HCT116 (cell line): ENCODE measurements at regions not wholly inside any gene's neighbourhood (a gene's known extent, or its start where the extent isn't known, plus 50 kb on each side); places are given as distances from the start of the nearest gene placed in this dataset.

Experiments
- ATAC-seq: fragments of 200-7000 bp; cut with Tn5 transposase; 2 replicates; pipeline ENCODE4 v1.9.1; 2020; ENCODE audit warnings: mild to moderate bottlenecking, moderate library complexity
- BruUV-seq: library from RNA; stranded (reverse); fragments of 400-500 nt; replicated peaks from 2 replicates; lab custom pipeline; 2021; lab: Mats Ljungman, UMichigan
- CTCF ChIA-PET: fragments of 300-600 bp; sonication (Branson Sonifier 250); formaldehyde crosslinking; loops from one replicate; lab custom pipeline; 2021; ENCODE audit warnings: antibody characterized with exemption; lab: Charles Lee
- POLR2A ChIA-PET: fragments of 300-600, 350-600 bp; sonication (Branson Sonifier 250); formaldehyde crosslinking; loops from one replicate; lab custom pipeline; 2021; ENCODE audit warnings: antibody characterized with exemption; lab: Charles Lee
- RAD21 ChIA-PET, 2 experiments: fragments of 300-600 bp; sonication (Branson Sonifier 250); formaldehyde crosslinking; loops; one replicate each; lab custom pipeline; 2023; ENCODE audit warnings: low total read pairs in 2 of 2; ENCODE audit not compliant: uncharacterized antibody in 2 of 2, unreplicated experiment in 2 of 2, low non-redundant PET in 1 of 2; lab: Charles Lee
- DNase-seq: peaks from one replicate; pipeline ENCODE4 v3.0.0-alpha.2; 2010; ENCODE audit warnings: low read depth, low spot score
- H2AFZ ChIP-seq: fragments of 200-600 bp; shearing (Covaris generic), sonication (generic); 2 replicates; pipeline ENCODE4 v1.6.1; 2017; ENCODE audit warnings: low read depth, mixed run types, mixed read lengths, antibody characterized with exemption, low read length; ENCODE audit not compliant: poor library complexity, severe bottlenecking
- H3K27ac ChIP-seq: 2 replicates; pipeline ENCODE4 v1.5.1; 2012; ENCODE audit warnings: low read depth, low read length
- H3K27me3 ChIP-seq: fragments of 200-600 bp; sonication (generic); 2 replicates; pipeline ENCODE4 v1.6.1; 2016; ENCODE audit warnings: mixed run types, low read length, mixed read lengths; ENCODE audit not compliant: insufficient read depth
- H3K36me3 ChIP-seq, 2 experiments: fragments of 200-500 bp in 1 of 2; fragments of 200-600 bp in 1 of 2; sonication (Bioruptor generic) in 1 of 2; sonication (generic) in 1 of 2; 2 replicates each; pipeline versions ENCODE4 v1.5.1 to v1.6.1; 2014 to 2016; ENCODE audit warnings: low read length in 2 of 2, inconsistent platforms in 1 of 2, mixed read lengths in 1 of 2, mixed run types in 1 of 2; ENCODE audit not compliant: insufficient read depth in 2 of 2, control insufficient read depth in 1 of 2
- H3K4me1 ChIP-seq, 2 experiments: fragments of 200-600 bp in 1 of 2; sonication (generic) in 1 of 2; 2 replicates each; pipeline versions ENCODE4 v1.5.1 to v1.6.1; 2012 to 2017; ENCODE audit warnings: low read length in 2 of 2, inconsistent platforms in 1 of 2, mild to moderate bottlenecking in 1 of 2, mixed read lengths in 1 of 2, mixed run types in 1 of 2, moderate library complexity in 1 of 2; ENCODE audit not compliant: insufficient read depth in 2 of 2, control insufficient read depth in 1 of 2
- H3K4me2 ChIP-seq: fragments of 200-600 bp; sonication (generic); 2 replicates; pipeline ENCODE4 v1.6.1; 2017; ENCODE audit warnings: mixed run types, low read length, mixed read lengths
- H3K4me3 ChIP-seq, 2 experiments: fragments of 200-600 bp in 1 of 2; sonication (generic) in 1 of 2; replicated peaks in 1 of 2; 2 replicates each; pipeline ENCODE4 v1.5.1; 2011 to 2016; ENCODE audit warnings: low read length in 2 of 2, control low read depth in 1 of 2, low read depth in 1 of 2, mild to moderate bottlenecking in 1 of 2, mixed read lengths in 1 of 2, mixed run types in 1 of 2
- H3K79me2 ChIP-seq: fragments of 200-600 bp; sonication (generic); 2 replicates; pipeline ENCODE4 v1.6.1; 2017; ENCODE audit warnings: mild to moderate bottlenecking, mixed run types, low read length, moderate library complexity, mixed read lengths; ENCODE audit not compliant: insufficient read depth
- H3K9ac ChIP-seq: fragments of 200-600 bp; sonication (generic); 2 replicates; pipeline ENCODE4 v1.6.1; 2016; ENCODE audit warnings: low read length, mixed read lengths
- H3K9me2 ChIP-seq: fragments of 200-600 bp; sonication (generic), shearing (Covaris generic); 2 replicates; pipeline ENCODE4 v1.6.1; 2017; ENCODE audit warnings: mixed run types, mild to moderate bottlenecking, moderate library complexity; ENCODE audit not compliant: insufficient read depth
- H3K9me3 ChIP-seq, 2 experiments: fragments of 200-500 bp in 1 of 2; fragments of 200-600 bp in 1 of 2; sonication (Bioruptor generic) in 1 of 2; sonication (generic) in 1 of 2; 2 replicates each; pipeline ENCODE4 v1.6.1; 2014 to 2017; ENCODE audit warnings: low read length in 2 of 2, mixed read lengths in 2 of 2, inconsistent platforms in 1 of 2, low read depth in 1 of 2, mild to moderate bottlenecking in 1 of 2, mixed run types in 1 of 2, moderate library complexity in 1 of 2; ENCODE audit not compliant: control insufficient read depth in 1 of 2, insufficient read depth in 1 of 2
- H4K20me1 ChIP-seq: fragments of 200-600 bp; sonication (generic), shearing (Covaris generic); 2 replicates; pipeline ENCODE4 v1.6.1; 2017; ENCODE audit warnings: mixed run types, mild to moderate bottlenecking, moderate library complexity; ENCODE audit not compliant: insufficient read depth
- CEBPB ChIP-seq: IDR thresholded peaks from 2 replicates; pipeline ENCODE4 v1.6.1; 2012; ENCODE audit warnings: low read depth
- CTCF ChIP-seq, 3 experiments: fragments of 200-600 bp in 1 of 3; sonication (generic) in 1 of 3; IDR thresholded peaks in 2 of 3; conservative IDR thresholded peaks in 1 of 3; 2 replicates each; pipeline ENCODE4 v1.5.1; 2012 to 2017; ENCODE audit warnings: low read depth in 2 of 3, low read length in 2 of 3, antibody characterized with exemption in 1 of 3, borderline replicate concordance in 1 of 3, control low read depth in 1 of 3, mild to moderate bottlenecking in 1 of 3, mixed read lengths in 1 of 3, mixed run types in 1 of 3, moderate library complexity in 1 of 3; ENCODE audit not compliant: insufficient read depth in 1 of 3
- ELF1 ChIP-seq: IDR thresholded peaks from 2 replicates; pipeline ENCODE4 v1.6.1; 2012; ENCODE audit warnings: low read depth, borderline replicate concordance
- TCF7L2 ChIP-seq: IDR thresholded peaks from 2 replicates; pipeline ENCODE4 v1.7.0; 2011; ENCODE audit warnings: borderline replicate concordance, inconsistent platforms; ENCODE audit not compliant: insufficient read depth, insufficient read length; ENCODE audit errors: extremely low read depth
- ZNF274 ChIP-seq: fragments of 200-500 bp; sonication (Bioruptor generic); IDR thresholded peaks from 2 replicates; pipeline ENCODE4 v1.6.1; 2014; ENCODE audit warnings: mild to moderate bottlenecking, low read depth, low read length, inconsistent platforms
- intact Hi-C: fragments of 100-400 bp; cut with micrococcal nuclease; formaldehyde crosslinking; loops from 2 replicates; pipeline ENCODE4 v1.10.0; 2022
- TF ChIP-seq, protein P1 (sequence below): IDR thresholded peaks from 2 replicates; pipeline ENCODE4 v1.6.1; 2011; ENCODE audit warnings: mild to moderate bottlenecking, low read length, moderate library complexity; ENCODE audit not compliant: insufficient replicate concordance; ENCODE audit errors: extremely low read depth

DNA sequence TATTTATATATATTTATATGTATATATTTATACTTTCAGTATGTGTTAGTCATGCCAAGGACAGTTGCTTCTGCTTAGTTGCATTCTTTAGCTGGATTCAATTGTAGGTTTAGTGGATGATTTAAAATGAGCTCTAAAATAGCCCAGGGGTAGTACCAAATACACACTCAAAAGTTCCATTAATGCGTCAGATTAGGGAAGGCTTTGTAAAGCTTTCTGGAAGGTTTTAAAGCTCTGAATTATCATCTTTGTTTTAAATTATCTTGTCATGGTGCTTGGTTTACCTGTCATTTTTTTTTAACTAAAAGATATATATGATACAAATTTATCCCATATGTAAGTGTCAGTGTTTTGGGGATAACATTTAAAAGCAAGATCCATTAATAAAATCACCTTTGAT, 242.7 kb upstream of the ADAMTS5 start (continued):
- no peak for TF ChIP-seq ELF1

- H3K36me3 ChIP-seq = no peaks in the 10 kb centered on the region
- TF ChIP-seq CEBPB = no peak
- TF ChIP-seq, protein P1, sequence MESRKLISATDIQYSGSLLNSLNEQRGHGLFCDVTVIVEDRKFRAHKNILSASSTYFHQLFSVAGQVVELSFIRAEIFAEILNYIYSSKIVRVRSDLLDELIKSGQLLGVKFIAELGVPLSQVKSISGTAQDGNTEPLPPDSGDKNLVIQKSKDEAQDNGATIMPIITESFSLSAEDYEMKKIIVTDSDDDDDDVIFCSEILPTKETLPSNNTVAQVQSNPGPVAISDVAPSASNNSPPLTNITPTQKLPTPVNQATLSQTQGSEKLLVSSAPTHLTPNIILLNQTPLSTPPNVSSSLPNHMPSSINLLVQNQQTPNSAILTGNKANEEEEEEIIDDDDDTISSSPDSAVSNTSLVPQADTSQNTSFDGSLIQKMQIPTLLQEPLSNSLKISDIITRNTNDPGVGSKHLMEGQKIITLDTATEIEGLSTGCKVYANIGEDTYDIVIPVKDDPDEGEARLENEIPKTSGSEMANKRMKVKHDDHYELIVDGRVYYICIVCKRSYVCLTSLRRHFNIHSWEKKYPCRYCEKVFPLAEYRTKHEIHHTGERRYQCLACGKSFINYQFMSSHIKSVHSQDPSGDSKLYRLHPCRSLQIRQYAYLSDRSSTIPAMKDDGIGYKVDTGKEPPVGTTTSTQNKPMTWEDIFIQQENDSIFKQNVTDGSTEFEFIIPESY = no peak
- no peak for TF ChIP-seq ZNF274
- no peak for TF ChIP-seq CTCF (IDR thresholded peaks at IDR 0.05 in 2 of 3, conservative IDR thresholded peaks at IDR 0.05 in 1 of 3; ENCODE audit: borderline replicate concordance in 1 of 3, insufficient read depth in 1 of 3, low read depth in 2 of 3, low read length in 2 of 3)
- TF ChIP-seq TCF7L2 = no peak
- no peak for ATAC-seq
- H3K4me1 ChIP-seq = no peaks in the 10 kb centered on the region
- H3K4me3 ChIP-seq = no peak overlapping the region
- no peaks in the 10 kb centered on the region for H4K20me1 ChIP-seq
- H3K27me3 ChIP-seq = no peaks in the 10 kb centered on the region
- no peak overlapping the region for H3K4me2 ChIP-seq
- no peaks in the 10 kb centered on the region for H3K9me2 ChIP-seq
- H3K9me3 ChIP-seq = peaks cover 8 to 39% of the 10 kb centered on the region in 2 experiments; a peak in 2 of 4 replicates
- H3K9ac ChIP-seq = no peak overlapping the region
- BruUV-seq = no TSS peak
- H2AFZ ChIP-seq = no peak overlapping the region
- ChIA-PET POLR2A (no interaction called here), RAD21 (no interaction called here), CTCF (no interaction called here)
- intact Hi-C loops = no loop called here
- H3K27ac ChIP-seq = no peak overlapping the region
- H3K79me2 ChIP-seq = no peaks in the 10 kb centered on the region
- DNase-seq = no peak
These were observed 239.6 kb upstream of the ADAMTS5 start for GRCh38 chr21:27206368-27206982.
